ENCODE measurements at regions not wholly inside any gene's neighbourhood (a gene's known extent, or its start where the extent isn't known, plus 50 kb on each side); places are given as distances from the start of the nearest gene placed in this dataset.
A peak's percentile ranks its signal among the peaks of the same experiment; 100 is the strongest.

DNA sequence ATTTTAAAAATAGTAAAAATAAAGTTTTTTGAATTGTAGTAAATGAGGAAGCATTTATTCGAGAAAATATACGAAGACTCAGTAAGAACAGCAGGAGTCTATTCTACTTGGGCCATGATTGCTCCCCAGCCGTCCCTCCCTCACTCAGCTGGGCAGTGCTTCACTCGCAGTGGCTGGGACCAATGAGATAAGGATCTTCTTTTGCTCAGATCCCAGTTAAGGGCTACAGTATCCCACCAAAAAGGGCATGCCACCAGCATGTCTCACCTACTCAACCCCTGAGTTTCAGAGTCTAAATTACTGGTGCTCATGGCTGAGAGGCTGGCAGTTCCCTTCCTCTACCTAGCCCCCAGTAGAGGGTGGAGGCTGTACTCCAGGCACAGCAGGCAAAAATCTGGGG lies 455.7 kb upstream of the PFKP start:
- no peak for DNase-seq (ENCODE audit: low read depth in 1 of 2, low spot score in 1 of 2)
- Histone ChIP-seq H3K4me3 (no peak overlapping the region), H3K4me1 (ENCODE audit: low read depth) (no peaks in the 10 kb centered on the region), H3K27ac (no peak overlapping the region), H3K27me3 (no peaks in the 10 kb centered on the region), H3K36me3 (no peaks in the 10 kb centered on the region), H3K9me3 (ENCODE audit: low read depth) (no peaks in the 10 kb centered on the region)
- no peak for TF ChIP-seq CTCF (IDR thresholded peaks at IDR 0.05; ENCODE audit: low read depth, low read length)

- H3K27me3 ChIP-seq = no peaks in the 10 kb centered on the region
- H3K36me3 ChIP-seq = no peaks in the 10 kb centered on the region
- DNase-seq (ENCODE audit: low read depth in 1 of 2, low spot score in 1 of 2) = peak in 1 of 2 donors; percentile 10
- no peaks in the 10 kb centered on the region for H3K4me1 ChIP-seq (ENCODE audit: low read depth)
- H3K9me3 ChIP-seq (ENCODE audit: low read depth) = no peaks in the 10 kb centered on the region
- H3K4me3 ChIP-seq = no peak overlapping the region
- H3K27ac ChIP-seq = no peak overlapping the region
- no peak for TF ChIP-seq CTCF (IDR thresholded peaks at IDR 0.05; ENCODE audit: low read depth, low read length)
Observed at GRCh38 chr10:2610946-2611345, 456.4 kb upstream of the PFKP start.

GRCh38 chr10:2604891-2605290 lies 462.5 kb upstream of the PFKP start:
- H3K4me1 ChIP-seq (ENCODE audit: low read depth) = no peaks in the 10 kb centered on the region
- H3K27ac ChIP-seq = no peak overlapping the region
- no peak for TF ChIP-seq CTCF (IDR thresholded peaks at IDR 0.05; ENCODE audit: low read depth, low read length)
- no peaks in the 10 kb centered on the region for H3K36me3 ChIP-seq
- H3K4me3 ChIP-seq = no peak overlapping the region
- no peaks in the 10 kb centered on the region for H3K9me3 ChIP-seq (ENCODE audit: low read depth)
- H3K27me3 ChIP-seq = no peaks in the 10 kb centered on the region
- DNase-seq (ENCODE audit: low read depth in 1 of 2, low spot score in 1 of 2) = no peak

GRCh38 chr10:2599571-2599970 lies 467.8 kb upstream of the PFKP start:
- DNase-seq (ENCODE audit: low read depth in 1 of 2, low spot score in 1 of 2) = no peak
- no peaks in the 10 kb centered on the region for H3K9me3 ChIP-seq (ENCODE audit: low read depth)
- no peaks in the 10 kb centered on the region for H3K4me1 ChIP-seq (ENCODE audit: low read depth)
- no peak overlapping the region for H3K27ac ChIP-seq
- TF ChIP-seq CTCF (IDR thresholded peaks at IDR 0.05; ENCODE audit: low read depth, low read length) = no peak
- no peaks in the 10 kb centered on the region for H3K27me3 ChIP-seq
- no peaks in the 10 kb centered on the region for H3K36me3 ChIP-seq
- no peak overlapping the region for H3K4me3 ChIP-seq

DNA sequence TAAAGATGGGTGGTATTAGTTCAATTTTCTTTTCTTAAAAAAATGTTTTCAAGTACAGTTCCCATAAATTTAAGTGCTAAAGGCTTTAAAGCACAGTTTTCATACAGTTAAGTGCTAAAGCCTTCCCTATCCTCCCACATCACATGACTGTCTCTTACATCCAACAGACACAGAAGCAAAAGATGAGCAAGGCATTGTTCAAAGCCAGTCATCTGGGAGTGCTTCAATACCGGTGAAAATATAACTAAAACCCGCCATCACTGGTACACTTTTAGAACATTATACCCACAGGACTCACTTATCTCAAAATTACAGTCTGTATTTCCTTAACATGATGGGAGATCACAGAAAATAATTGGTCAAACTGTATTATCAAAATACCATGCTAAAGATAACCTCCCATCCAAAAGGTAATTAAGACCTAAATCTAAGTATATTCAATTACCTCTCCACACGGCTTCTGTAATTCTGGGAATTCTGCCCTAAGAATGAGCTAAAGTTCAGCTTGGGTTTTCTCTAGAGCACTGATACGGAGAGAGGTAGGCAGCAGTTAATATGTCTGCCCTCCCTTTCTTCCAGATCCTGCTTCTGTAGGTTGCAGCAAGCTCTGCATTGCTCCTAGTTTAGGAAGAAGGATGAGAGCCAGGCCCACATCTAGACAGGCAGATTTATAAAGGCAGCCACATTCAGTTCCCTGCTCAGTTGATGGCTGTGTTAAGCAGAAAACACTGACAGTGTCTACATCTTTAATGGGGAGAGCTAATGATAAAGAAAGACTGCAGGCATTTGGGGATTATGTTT lies 474.8 kb upstream of the PFKP start:
- Histone ChIP-seq H3K4me3 (no peak overlapping the region), H3K9me3 (ENCODE audit: low read depth) (no peaks in the 10 kb centered on the region), H3K4me1 (ENCODE audit: low read depth) (no peaks in the 10 kb centered on the region), H3K27me3 (no peaks in the 10 kb centered on the region), H3K36me3 (no peaks in the 10 kb centered on the region), H3K27ac (no peak overlapping the region)
- no peak for DNase-seq (ENCODE audit: low read depth in 1 of 2, low spot score in 1 of 2)
- no peak for TF ChIP-seq CTCF (IDR thresholded peaks at IDR 0.05; ENCODE audit: low read depth, low read length)

All from cardiac muscle cell (in vitro differentiated cells and primary cell).